K562 (cell line): ENCODE measurements at regions not wholly inside any gene's neighbourhood (a gene's known extent, or its start where the extent isn't known, plus 50 kb on each side); places are given as distances from the start of the nearest gene placed in this dataset.

Experiments
- AFF1 ChIP-seq, 2 experiments: fragments of 450-650 bp; IDR thresholded peaks; 2 replicates each; pipeline ENCODE4 v1.6.1; 2018; ENCODE audit warnings: mild to moderate bottlenecking in 2 of 2, low read depth in 1 of 2; ENCODE audit not compliant: partially characterized antibody in 2 of 2
- BACH1 ChIP-seq: fragments of 200-800 bp; sonication (Bioruptor generic); IDR thresholded peaks from 2 replicates; pipeline ENCODE4 v1.6.1; 2016; ENCODE audit warnings: missing genetic modification characterization, missing compliant biosample characterization
- CHCHD3 ChIP-seq: fragments of 250-450 bp; sonication (Bioruptor Pico); IDR thresholded peaks from 2 replicates; pipeline ENCODE4 v2.1.2; 2022; ENCODE audit warnings: mild to moderate bottlenecking
- COPS2 ChIP-seq: fragments of 450-650 bp; conservative IDR thresholded peaks from 2 replicates; pipeline ENCODE4 v1.6.1; 2016; ENCODE audit warnings: mild to moderate bottlenecking, moderate library complexity
- CREBBP ChIP-seq: IDR thresholded peaks from one replicate; pipeline ENCODE4 v1.6.1; 2012; ENCODE audit warnings: low read depth, mild to moderate bottlenecking, control low read depth, inconsistent platforms, low read length
- DPF2 ChIP-seq: fragments of 450-650 bp; IDR thresholded peaks from 2 replicates; pipeline ENCODE4 v1.6.1; 2016
- EP400 ChIP-seq: fragments of 450-650 bp; IDR thresholded peaks from 2 replicates; pipeline ENCODE4 v1.6.1; 2017; ENCODE audit warnings: antibody characterized with exemption, mild to moderate bottlenecking, moderate library complexity
- FOXJ2 ChIP-seq: fragments of 200-800 bp; sonication (Bioruptor generic); IDR thresholded peaks from 2 replicates; pipeline ENCODE4 v1.6.1; 2016; ENCODE audit warnings: missing genetic modification characterization, missing compliant biosample characterization
- GABPB1 ChIP-seq: sonication (generic); formaldehyde crosslinking; IDR thresholded peaks from 2 replicates; pipeline ENCODE4 v1.8.0; 2022; ENCODE audit warnings: mild to moderate bottlenecking, missing genetic modification reagents
- GTF2E2 ChIP-seq: fragments of 200-800 bp; sonication (Bioruptor generic); IDR thresholded peaks from 2 replicates; pipeline ENCODE4 v1.6.1; 2016; ENCODE audit warnings: missing genetic modification characterization, missing compliant biosample characterization
- HMG20B ChIP-seq: fragments of 250-450 bp; sonication (Bioruptor Pico); IDR thresholded peaks from 2 replicates; pipeline ENCODE4 v1.5.0; 2021; ENCODE audit warnings: mild to moderate bottlenecking
- HMGXB4 ChIP-seq: sonication (generic); formaldehyde crosslinking; IDR thresholded peaks from 2 replicates; pipeline ENCODE4 v1.8.1; 2023; ENCODE audit warnings: mild to moderate bottlenecking, missing genetic modification reagents
- JUND ChIP-seq, 2 experiments: IDR thresholded peaks; 2 replicates in 1 of 2; 3 replicates in 1 of 2; pipeline ENCODE4 v1.6.1; 2011; ENCODE audit warnings: borderline replicate concordance in 2 of 2, low read depth in 2 of 2, low read length in 2 of 2, improper control_type of control experiment in 1 of 2, missing biosample characterization in 1 of 2, missing genetic modification characterization in 1 of 2, missing genetic modification reagents in 1 of 2
- MAFG ChIP-seq: fragments of 450-650 bp; conservative IDR thresholded peaks from 2 replicates; pipeline ENCODE4 v1.6.1; 2016; ENCODE audit warnings: missing genetic modification characterization, missing compliant biosample characterization
- POLR3G ChIP-seq: IDR thresholded peaks from 2 replicates; pipeline ENCODE4 v1.6.1; 2011; ENCODE audit not compliant: insufficient read length, insufficient replicate concordance; ENCODE audit errors: extremely low read depth
- POU5F1 ChIP-seq: fragments of 150-350 bp; IDR thresholded peaks from 2 replicates; pipeline ENCODE4 v1.6.1; 2014; ENCODE audit warnings: borderline replicate concordance, low read length, low read depth, mild to moderate bottlenecking; ENCODE audit not compliant: partially characterized antibody
- RCOR1 ChIP-seq, 2 experiments: IDR thresholded peaks; 2 replicates each; pipeline ENCODE4 v1.6.1; 2012; ENCODE audit warnings: low read depth in 2 of 2, low read length in 2 of 2, borderline replicate concordance in 1 of 2, improper control_type of control experiment in 1 of 2
- SMAD4 ChIP-seq: fragments of 250-450 bp; sonication (Bioruptor Pico); conservative IDR thresholded peaks from 2 replicates; pipeline ENCODE4 v1.8.0; 2021; ENCODE audit warnings: inconsistent platforms, mild to moderate bottlenecking, moderate library complexity
- SRSF1 ChIP-seq: fragments of 200-400 bp; formaldehyde crosslinking; IDR thresholded peaks from 2 replicates; pipeline ENCODE4 v1.6.1; 2017; ENCODE audit warnings: mild to moderate bottlenecking, low read depth, low read length, moderate library complexity
- TARDBP ChIP-seq: fragments of 450-650 bp; IDR thresholded peaks from 2 replicates; pipeline ENCODE4 v1.6.1; 2016
- ZFP1 ChIP-seq: fragments of 450-650 bp; formaldehyde crosslinking; IDR thresholded peaks from 2 replicates; pipeline ENCODE4 v1.4.0; 2020; ENCODE audit warnings: mild to moderate bottlenecking, mixed read lengths
- ZNF75A ChIP-seq: fragments of 450-650 bp; formaldehyde crosslinking; IDR thresholded peaks from 2 replicates; pipeline ENCODE4 v1.4.0; 2020; ENCODE audit warnings: mild to moderate bottlenecking
- ZSCAN29 ChIP-seq: fragments of 450-650 bp; IDR thresholded peaks from 2 replicates; pipeline ENCODE4 v1.6.1; 2017

- TF ChIP-seq AFF1 (IDR thresholded peaks at IDR 0.05; ENCODE audit: low read depth in 1 of 2, partially characterized antibody in 2 of 2) (peak in 1 of 2 experiments; percentile 42), HMG20B (CRISPR knock-in tag) (no peak), CREBBP (no peak), EP400 (no peak), POLR3G (no peak), RCOR1 (IDR thresholded peaks at IDR 0.05; ENCODE audit: borderline replicate concordance in 1 of 2, low read depth in 2 of 2, low read length in 2 of 2) (peak in 1 of 2 experiments; percentile 56; a peak in 1 of 4 replicates), MAFG (no peak), ZFP1 (CRISPR knock-in tag) (no peak), COPS2 (no peak), DPF2 (no peak), TARDBP (no peak), GABPB1 (CRISPR knock-in tag) (peak; percentile 98), HMGXB4 (no peak), POU5F1 (peak; percentile 3), ZNF75A (CRISPR knock-in tag) (no peak), ZSCAN29 (no peak), GTF2E2 (tag) (no peak), SRSF1 (no peak), FOXJ2 (tag) (no peak), BACH1 (tag) (no peak), CHCHD3 (CRISPR knock-in tag) (no peak), JUND (IDR thresholded peaks at IDR 0.05; ENCODE audit: borderline replicate concordance, low read depth, low read length) (0 out of 2 replicates have a peak, but pooled peaks have one; percentile 37), JUND (tag; IDR thresholded peaks at IDR 0.05; ENCODE audit: borderline replicate concordance, low read depth, low read length) (0 out of 3 replicates have a peak, but pooled peaks have one; percentile 30), SMAD4 (CRISPR knock-in tag) (0 out of 2 replicates have a peak, but pooled peaks have one; percentile 21)
Measured at GRCh38 chr1:25037174-25038074, 107.3 kb upstream of the RUNX3 start (continued).
